Mesothelial cell of epicardium (in vitro differentiated cells): ENCODE measurements at regions not wholly inside any gene's neighbourhood (a gene's known extent, or its start where the extent isn't known, plus 50 kb on each side); places are given as distances from the start of the nearest gene placed in this dataset.

Experiments used
- DNase-seq, 2 experiments: peaks; one replicate each; pipeline ENCODE4 v3.0.0; 2021; ENCODE audit warnings: low spot score in 2 of 2; ENCODE audit not compliant: unreplicated experiment in 2 of 2
- H3K27ac Mint-ChIP-seq: 2 replicates; pipeline ENCODE4 v1.8.0; 2021; ENCODE audit warnings: mixed read lengths
- H3K27me3 Mint-ChIP-seq: 2 replicates; pipeline ENCODE4 v1.8.0; 2021; ENCODE audit warnings: low read depth, mixed read lengths
- H3K36me3 Mint-ChIP-seq: 2 replicates; pipeline ENCODE4 v1.8.0; 2021; ENCODE audit warnings: mixed read lengths
- H3K4me1 Mint-ChIP-seq: 2 replicates; pipeline ENCODE4 v1.8.0; 2021; ENCODE audit warnings: mixed read lengths
- H3K4me3 Mint-ChIP-seq: 2 replicates; pipeline ENCODE4 v1.8.0; 2021; ENCODE audit warnings: mild to moderate bottlenecking, moderate library complexity, mixed read lengths
- H3K9me3 Mint-ChIP-seq: 2 replicates; pipeline ENCODE4 v1.8.0; 2021; ENCODE audit warnings: mixed read lengths
- TF ChIP-seq, protein P1 (sequence below): fragments of 200-600 bp; sonication (generic); IDR thresholded peaks from one replicate; pipeline ENCODE4 v1.5.0; 2021; ENCODE audit warnings: antibody characterized with exemption; ENCODE audit not compliant: unreplicated experiment

DNA sequence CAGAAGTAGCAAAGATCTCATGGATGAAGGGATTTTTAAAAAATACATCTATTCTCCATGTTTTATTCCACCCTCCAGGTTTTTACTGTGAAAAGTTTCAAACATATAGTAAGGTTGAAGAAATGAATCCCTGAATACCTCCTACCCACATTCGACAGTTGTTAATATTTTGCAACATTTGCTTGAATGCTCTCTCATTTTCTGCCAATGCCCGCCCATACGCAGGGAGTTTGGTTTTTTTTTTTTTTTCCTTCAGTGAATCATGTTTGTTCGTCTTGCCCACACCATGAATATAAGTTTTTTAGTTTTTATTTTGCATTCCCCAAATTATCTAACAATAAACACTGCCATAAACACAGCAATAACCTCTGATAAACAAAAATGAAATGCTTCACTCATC is 82.9 kb downstream of the MAP1LC3B2 start:
- peaks cover 10% of the 10 kb centered on the region for H3K27me3 Mint-ChIP-seq
- H3K4me3 Mint-ChIP-seq = no peak overlapping the region
- H3K27ac Mint-ChIP-seq = no peak overlapping the region
- DNase-seq = no peak
- H3K4me1 Mint-ChIP-seq = peaks cover 9% of the 10 kb centered on the region
- H3K9me3 Mint-ChIP-seq = peaks cover 13% of the 10 kb centered on the region
- TF ChIP-seq, protein P1, sequence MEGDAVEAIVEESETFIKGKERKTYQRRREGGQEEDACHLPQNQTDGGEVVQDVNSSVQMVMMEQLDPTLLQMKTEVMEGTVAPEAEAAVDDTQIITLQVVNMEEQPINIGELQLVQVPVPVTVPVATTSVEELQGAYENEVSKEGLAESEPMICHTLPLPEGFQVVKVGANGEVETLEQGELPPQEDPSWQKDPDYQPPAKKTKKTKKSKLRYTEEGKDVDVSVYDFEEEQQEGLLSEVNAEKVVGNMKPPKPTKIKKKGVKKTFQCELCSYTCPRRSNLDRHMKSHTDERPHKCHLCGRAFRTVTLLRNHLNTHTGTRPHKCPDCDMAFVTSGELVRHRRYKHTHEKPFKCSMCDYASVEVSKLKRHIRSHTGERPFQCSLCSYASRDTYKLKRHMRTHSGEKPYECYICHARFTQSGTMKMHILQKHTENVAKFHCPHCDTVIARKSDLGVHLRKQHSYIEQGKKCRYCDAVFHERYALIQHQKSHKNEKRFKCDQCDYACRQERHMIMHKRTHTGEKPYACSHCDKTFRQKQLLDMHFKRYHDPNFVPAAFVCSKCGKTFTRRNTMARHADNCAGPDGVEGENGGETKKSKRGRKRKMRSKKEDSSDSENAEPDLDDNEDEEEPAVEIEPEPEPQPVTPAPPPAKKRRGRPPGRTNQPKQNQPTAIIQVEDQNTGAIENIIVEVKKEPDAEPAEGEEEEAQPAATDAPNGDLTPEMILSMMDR = no peak
- H3K36me3 Mint-ChIP-seq = no peaks in the 10 kb centered on the region

DNA sequence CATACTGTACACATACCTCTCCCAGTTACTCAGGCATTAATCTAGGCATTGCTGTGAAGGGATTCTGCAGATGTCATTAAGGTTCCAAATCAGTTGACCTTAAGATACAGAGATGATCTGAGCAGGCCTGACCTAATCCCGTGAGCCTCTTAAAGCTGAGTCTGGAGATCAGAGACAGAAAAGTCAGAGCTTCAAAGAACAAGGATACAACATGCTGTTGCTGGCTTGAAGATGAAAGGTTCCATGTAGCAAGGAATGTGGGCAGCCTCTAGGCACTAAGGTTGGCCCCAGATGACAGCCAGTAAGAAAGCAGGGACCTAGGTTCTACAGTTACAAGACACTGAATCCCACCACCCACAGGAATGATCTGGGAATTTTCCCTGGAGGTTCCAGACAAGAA is 81.1 kb downstream of the MAP1LC3B2 start:
- H3K27ac Mint-ChIP-seq = peak overlapping the region; percentile 23
- peaks cover 13% of the 10 kb centered on the region for H3K9me3 Mint-ChIP-seq
- H3K4me1 Mint-ChIP-seq = peaks cover 12% of the 10 kb centered on the region
- no peak overlapping the region for H3K4me3 Mint-ChIP-seq
- TF ChIP-seq, protein P1 = no peak
- no peaks in the 10 kb centered on the region for H3K36me3 Mint-ChIP-seq
- no peak for DNase-seq
- no peaks in the 10 kb centered on the region for H3K27me3 Mint-ChIP-seq

DNA sequence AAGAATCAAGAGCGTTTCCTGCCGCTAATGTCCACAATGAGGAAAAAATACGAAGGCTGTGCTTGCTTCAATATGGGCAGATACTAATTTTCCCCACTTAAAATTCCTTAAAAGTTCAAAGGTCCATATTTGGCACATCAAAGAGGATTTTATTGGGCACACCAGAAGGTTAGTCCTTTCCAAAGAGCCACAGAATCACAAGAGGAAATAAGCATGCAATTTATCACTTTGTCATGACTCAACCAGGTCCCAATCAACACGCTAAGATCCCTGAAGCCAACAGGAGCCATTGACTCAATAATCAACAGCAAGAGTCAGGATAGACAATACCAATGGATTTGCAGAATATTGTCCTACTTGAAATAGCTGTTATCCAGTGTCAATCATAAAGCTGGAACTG is 80.6 kb downstream of the MAP1LC3B2 start:
- H3K4me1 Mint-ChIP-seq = peaks cover 12% of the 10 kb centered on the region
- TF ChIP-seq, protein P1 = no peak
- DNase-seq = no peak
- H3K36me3 Mint-ChIP-seq = no peaks in the 10 kb centered on the region
- H3K9me3 Mint-ChIP-seq = peaks cover 10% of the 10 kb centered on the region
- no peak overlapping the region for H3K4me3 Mint-ChIP-seq
- H3K27me3 Mint-ChIP-seq = no peaks in the 10 kb centered on the region
- H3K27ac Mint-ChIP-seq = no peak overlapping the region

DNA sequence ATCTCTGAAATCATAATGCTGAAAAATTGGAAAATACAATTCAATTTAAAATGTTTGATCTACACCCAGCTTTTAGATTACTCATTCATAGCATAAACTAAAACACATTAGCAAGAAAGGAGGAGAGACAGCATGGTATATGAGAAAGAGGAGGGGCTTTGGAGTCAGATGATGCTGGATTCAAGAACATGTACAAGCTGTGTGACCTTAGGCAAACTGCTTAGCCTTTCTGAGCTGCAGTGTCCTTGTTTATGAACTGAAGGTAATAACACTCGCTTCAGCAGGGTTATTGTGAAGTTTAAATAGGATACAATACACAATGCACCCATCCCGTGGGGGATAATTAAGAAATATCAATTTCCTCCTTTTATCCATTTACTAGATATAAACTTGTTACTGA is 79.2 kb downstream of the MAP1LC3B2 start:
- H3K4me3 Mint-ChIP-seq = no peak overlapping the region
- DNase-seq = no peak
- no peaks in the 10 kb centered on the region for H3K27me3 Mint-ChIP-seq
- H3K9me3 Mint-ChIP-seq = peaks cover 4% of the 10 kb centered on the region
- peaks cover 12% of the 10 kb centered on the region for H3K4me1 Mint-ChIP-seq
- TF ChIP-seq, protein P1 = no peak
- no peak overlapping the region for H3K27ac Mint-ChIP-seq
- no peaks in the 10 kb centered on the region for H3K36me3 Mint-ChIP-seq

DNA sequence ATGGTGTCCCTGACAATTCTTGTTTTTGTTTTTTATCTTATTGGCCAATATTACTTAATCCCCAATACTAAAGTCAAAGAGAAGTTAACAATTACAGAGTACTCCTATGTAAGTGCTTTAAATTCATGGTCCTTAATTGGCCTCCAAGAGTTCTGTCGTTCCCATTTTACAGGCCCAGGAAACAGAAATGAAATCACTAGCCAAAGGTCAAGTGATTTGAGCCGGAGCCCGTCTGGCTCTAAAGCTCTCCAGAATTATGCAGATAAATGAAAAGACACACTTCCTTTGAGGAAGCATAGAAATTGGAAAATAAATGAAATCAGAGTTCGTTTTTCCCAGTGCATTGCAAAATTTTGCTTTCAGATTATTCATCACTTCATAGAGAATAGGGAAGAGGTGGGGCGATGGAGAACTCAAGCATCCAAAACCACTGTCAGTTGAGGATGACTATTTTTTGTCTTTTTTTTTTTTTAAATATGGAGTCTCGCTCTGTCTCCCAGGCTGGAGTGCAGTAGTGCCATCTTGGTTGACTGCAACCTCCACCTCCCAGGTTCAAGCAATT is 78.5 kb downstream of the MAP1LC3B2 start:
- DNase-seq = no peak
- Mint-ChIP-seq H3K27me3 (no peaks in the 10 kb centered on the region), H3K27ac (no peak overlapping the region), H3K9me3 (peaks cover 4% of the 10 kb centered on the region), H3K4me3 (no peak overlapping the region), H3K36me3 (no peaks in the 10 kb centered on the region), H3K4me1 (peaks cover 12% of the 10 kb centered on the region)
- TF ChIP-seq, protein P1 = no peak
